ENCODE measurements at regions not wholly inside any gene's neighbourhood (a gene's known extent, or its start where the extent isn't known, plus 50 kb on each side); places are given as distances from the start of the nearest gene placed in this dataset.

DNA sequence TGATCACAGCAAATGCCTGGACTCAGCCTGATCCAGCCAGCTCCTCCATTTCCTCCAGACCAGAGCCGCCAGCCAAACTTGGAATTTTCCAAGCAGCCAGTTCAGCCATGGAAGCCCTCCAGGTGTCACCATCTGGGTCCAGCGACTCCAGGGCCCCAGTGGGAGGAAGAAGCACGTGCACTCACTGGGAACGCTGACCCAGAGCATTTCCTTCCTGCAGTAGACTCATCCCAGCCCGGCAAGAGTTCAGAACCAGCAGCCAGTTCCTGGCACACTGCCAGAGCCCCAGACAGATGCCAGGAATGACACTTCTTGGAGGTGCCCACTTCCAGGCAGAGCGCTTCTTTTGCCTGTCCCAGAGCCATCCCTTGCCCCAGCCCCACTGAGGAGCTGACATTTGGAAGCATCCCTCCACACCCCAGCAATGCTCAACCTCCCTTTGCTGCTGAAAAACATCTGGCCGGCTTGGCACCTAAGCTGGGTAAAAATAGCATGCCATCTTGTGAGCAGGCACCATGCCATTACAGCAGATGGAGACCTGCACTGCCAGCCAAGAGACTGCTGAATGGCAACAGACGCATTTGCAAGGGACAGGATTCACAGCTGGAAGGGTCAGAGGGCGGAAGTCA, 460.3 kb upstream of the PROK2 start:
- Mint-ChIP-seq H3K36me3 (no peaks in the 10 kb centered on the region), H3K27ac (no peak overlapping the region), H3K9me3 (no peaks in the 10 kb centered on the region), H3K4me3 (no peak overlapping the region), H3K4me1 (peaks cover 3% of the 10 kb centered on the region), H3K27me3 (ENCODE audit: low read depth) (peaks cover 19% of the 10 kb centered on the region)
- no peak for DNase-seq (ENCODE audit: low spot score in 2 of 2, unreplicated experiment in 2 of 2)
- TF ChIP-seq, protein P1, sequence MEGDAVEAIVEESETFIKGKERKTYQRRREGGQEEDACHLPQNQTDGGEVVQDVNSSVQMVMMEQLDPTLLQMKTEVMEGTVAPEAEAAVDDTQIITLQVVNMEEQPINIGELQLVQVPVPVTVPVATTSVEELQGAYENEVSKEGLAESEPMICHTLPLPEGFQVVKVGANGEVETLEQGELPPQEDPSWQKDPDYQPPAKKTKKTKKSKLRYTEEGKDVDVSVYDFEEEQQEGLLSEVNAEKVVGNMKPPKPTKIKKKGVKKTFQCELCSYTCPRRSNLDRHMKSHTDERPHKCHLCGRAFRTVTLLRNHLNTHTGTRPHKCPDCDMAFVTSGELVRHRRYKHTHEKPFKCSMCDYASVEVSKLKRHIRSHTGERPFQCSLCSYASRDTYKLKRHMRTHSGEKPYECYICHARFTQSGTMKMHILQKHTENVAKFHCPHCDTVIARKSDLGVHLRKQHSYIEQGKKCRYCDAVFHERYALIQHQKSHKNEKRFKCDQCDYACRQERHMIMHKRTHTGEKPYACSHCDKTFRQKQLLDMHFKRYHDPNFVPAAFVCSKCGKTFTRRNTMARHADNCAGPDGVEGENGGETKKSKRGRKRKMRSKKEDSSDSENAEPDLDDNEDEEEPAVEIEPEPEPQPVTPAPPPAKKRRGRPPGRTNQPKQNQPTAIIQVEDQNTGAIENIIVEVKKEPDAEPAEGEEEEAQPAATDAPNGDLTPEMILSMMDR (IDR thresholded peaks at IDR 0.05; ENCODE audit: unreplicated experiment): no peak

DNA sequence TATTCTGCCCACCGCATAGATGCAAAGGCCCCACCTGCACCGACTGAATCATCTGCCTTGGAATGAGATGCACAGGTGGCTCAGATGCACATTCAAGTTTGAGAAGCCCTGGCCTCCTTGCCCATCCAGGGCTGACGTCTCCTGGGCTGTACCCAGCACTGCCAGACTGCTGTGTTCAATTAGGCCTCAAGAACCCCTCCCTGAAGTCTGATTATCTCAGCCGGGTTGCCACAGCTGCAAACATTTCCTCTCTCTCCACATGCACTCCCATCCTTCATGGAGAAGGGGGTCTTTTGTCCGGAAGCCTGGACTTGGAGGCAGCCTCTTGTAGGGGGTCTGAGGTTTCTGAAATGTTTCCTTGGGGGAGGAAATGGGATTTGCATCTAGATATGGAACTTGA, 459.4 kb upstream of the PROK2 start:
- H3K36me3 Mint-ChIP-seq: no peaks in the 10 kb centered on the region
- H3K27ac Mint-ChIP-seq: no peak overlapping the region
- TF ChIP-seq, protein P1 (IDR thresholded peaks at IDR 0.05; ENCODE audit: unreplicated experiment): no peak
- no peaks in the 10 kb centered on the region for H3K9me3 Mint-ChIP-seq
- DNase-seq (ENCODE audit: low spot score in 2 of 2, unreplicated experiment in 2 of 2): no peak
- H3K4me3 Mint-ChIP-seq: no peak overlapping the region
- peaks cover 3% of the 10 kb centered on the region for H3K4me1 Mint-ChIP-seq
- H3K27me3 Mint-ChIP-seq (ENCODE audit: low read depth): peaks cover 16% of the 10 kb centered on the region

DNA sequence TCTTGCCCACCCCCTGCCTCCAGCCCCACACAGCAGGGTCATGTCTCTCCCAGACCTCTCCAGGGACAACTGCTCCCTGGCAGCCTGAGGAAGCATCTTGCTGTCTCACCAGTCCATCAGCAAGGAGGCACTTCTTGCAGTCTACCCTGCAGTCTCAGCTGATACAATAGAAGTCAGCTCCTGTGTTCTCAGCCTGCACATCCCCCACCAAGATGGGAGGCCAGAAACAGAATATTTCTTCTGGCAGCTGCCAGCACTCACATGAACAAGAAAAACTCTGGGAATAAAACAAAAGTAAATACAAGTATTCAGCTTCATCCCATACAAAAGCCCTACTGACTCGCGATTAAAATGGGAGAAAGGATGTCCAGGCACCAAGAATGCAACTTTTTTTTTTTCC, 457.4 kb upstream of the PROK2 start:
- peaks cover 14% of the 10 kb centered on the region for H3K27me3 Mint-ChIP-seq (ENCODE audit: low read depth)
- TF ChIP-seq, protein P1 (IDR thresholded peaks at IDR 0.05; ENCODE audit: unreplicated experiment): no peak
- H3K9me3 Mint-ChIP-seq: no peaks in the 10 kb centered on the region
- peaks cover 13% of the 10 kb centered on the region for H3K4me1 Mint-ChIP-seq
- DNase-seq (ENCODE audit: low spot score in 2 of 2, unreplicated experiment in 2 of 2): no peak
- H3K36me3 Mint-ChIP-seq: no peaks in the 10 kb centered on the region
- no peak overlapping the region for H3K27ac Mint-ChIP-seq
- H3K4me3 Mint-ChIP-seq: no peak overlapping the region

DNA sequence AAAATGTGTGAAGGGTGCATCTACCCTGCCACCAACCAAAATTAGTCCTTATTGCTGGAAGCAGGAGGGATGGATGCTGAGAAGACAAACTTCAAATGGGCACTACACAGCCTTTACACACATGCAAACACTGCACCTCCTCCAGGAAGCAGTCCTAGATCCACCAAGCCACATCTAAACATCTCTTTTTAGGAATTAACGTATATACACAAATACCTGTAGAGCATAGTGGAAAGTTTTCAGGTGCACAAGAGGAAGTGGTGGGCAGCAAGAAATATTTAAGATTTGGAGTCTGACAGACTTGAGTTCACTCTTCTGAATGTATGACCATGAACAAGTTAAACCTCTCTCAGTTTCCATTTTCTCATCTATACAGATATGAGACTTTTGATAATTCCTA, 456.6 kb upstream of the PROK2 start:
- H3K27me3 Mint-ChIP-seq (ENCODE audit: low read depth): peaks cover 16% of the 10 kb centered on the region
- H3K4me1 Mint-ChIP-seq: peaks cover 13% of the 10 kb centered on the region
- no peak overlapping the region for H3K4me3 Mint-ChIP-seq
- TF ChIP-seq, protein P1 (IDR thresholded peaks at IDR 0.05; ENCODE audit: unreplicated experiment): no peak
- no peak overlapping the region for H3K27ac Mint-ChIP-seq
- no peaks in the 10 kb centered on the region for H3K36me3 Mint-ChIP-seq
- no peak for DNase-seq (ENCODE audit: low spot score in 2 of 2, unreplicated experiment in 2 of 2)
- H3K9me3 Mint-ChIP-seq: no peaks in the 10 kb centered on the region

DNA sequence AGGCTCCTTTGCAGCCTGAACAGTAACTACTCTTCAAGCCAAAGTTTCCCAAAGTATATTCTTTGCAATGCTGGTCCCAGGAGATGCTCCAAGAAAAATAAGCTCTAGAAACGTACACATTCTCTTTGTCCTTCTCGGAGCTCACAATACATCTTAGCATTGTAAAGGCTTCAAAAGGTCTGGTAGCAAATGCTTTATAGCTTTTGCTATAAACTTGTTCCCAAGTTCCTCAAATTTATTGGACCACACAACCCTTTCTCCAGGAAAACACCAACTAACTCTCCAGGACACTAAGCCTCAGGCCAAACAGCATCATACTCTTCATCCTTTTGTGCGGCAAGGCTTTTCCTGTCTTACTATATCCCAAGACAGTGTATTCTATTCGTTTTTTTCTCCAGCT, 455.6 kb upstream of the PROK2 start:
- Mint-ChIP-seq H3K36me3 (no peaks in the 10 kb centered on the region), H3K4me3 (no peak overlapping the region), H3K9me3 (no peaks in the 10 kb centered on the region), H3K27ac (no peak overlapping the region), H3K4me1 (peaks cover 13% of the 10 kb centered on the region), H3K27me3 (ENCODE audit: low read depth) (peaks cover 24% of the 10 kb centered on the region)
- no peak for DNase-seq (ENCODE audit: low spot score in 2 of 2, unreplicated experiment in 2 of 2)
- TF ChIP-seq, protein P1 (IDR thresholded peaks at IDR 0.05; ENCODE audit: unreplicated experiment): no peak

DNA sequence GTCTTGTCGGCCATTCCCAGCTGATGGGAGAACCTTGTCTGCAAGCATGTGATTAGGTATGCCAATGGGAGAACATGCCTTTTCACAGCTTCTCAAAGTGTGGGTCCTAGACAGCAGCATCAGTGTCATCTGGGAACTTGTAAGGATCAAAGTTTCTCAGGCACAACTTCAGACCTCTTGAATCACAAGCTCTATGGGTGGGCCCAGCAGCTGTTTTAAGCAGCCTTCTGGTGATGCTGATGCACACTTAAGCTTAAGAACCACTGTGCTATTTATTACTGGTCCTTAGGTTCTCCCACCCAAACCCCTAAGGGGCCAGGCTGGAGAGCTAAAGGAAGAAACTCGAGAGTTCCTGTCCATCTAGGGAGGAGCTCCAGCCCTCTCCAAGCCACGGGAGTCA, 453.9 kb upstream of the PROK2 start:
- Mint-ChIP-seq H3K9me3 (no peaks in the 10 kb centered on the region), H3K36me3 (no peaks in the 10 kb centered on the region), H3K4me3 (no peak overlapping the region), H3K27ac (no peak overlapping the region), H3K4me1 (peaks cover 10% of the 10 kb centered on the region), H3K27me3 (ENCODE audit: low read depth) (peaks cover 19% of the 10 kb centered on the region)
- no peak for DNase-seq (ENCODE audit: low spot score in 2 of 2, unreplicated experiment in 2 of 2)
- TF ChIP-seq, protein P1 (IDR thresholded peaks at IDR 0.05; ENCODE audit: unreplicated experiment): no peak
